ENCODE measurements at regions not wholly inside any gene's neighbourhood (a gene's known extent, or its start where the extent isn't known, plus 50 kb on each side); places are given as distances from the start of the nearest gene placed in this dataset.

DNA sequence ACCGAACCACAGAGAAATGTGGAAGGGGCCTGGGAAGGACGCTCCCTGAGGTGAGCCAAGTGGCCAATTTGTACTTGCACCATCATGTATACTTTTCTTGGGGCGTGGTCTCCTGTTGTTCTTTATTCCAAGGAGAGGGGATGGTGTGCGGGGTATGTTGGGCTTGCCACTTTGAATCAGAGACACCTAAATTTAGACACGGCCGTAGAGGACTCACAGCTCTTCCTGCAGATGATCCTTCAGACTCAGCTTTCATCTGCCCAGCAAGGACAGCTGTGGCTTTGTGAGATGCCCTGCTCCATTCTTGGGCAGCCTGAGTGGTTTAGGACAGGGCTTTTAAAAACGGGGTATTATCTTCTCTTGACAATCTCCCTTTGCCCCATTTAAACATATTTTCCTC is 473.2 kb downstream of the REEP3 start:
- no peak overlapping the region for H3K4me3 ChIP-seq (ENCODE audit: low read depth, low read length)
- DNase-seq (ENCODE audit: low read depth): no peak
- TF ChIP-seq, protein P1, sequence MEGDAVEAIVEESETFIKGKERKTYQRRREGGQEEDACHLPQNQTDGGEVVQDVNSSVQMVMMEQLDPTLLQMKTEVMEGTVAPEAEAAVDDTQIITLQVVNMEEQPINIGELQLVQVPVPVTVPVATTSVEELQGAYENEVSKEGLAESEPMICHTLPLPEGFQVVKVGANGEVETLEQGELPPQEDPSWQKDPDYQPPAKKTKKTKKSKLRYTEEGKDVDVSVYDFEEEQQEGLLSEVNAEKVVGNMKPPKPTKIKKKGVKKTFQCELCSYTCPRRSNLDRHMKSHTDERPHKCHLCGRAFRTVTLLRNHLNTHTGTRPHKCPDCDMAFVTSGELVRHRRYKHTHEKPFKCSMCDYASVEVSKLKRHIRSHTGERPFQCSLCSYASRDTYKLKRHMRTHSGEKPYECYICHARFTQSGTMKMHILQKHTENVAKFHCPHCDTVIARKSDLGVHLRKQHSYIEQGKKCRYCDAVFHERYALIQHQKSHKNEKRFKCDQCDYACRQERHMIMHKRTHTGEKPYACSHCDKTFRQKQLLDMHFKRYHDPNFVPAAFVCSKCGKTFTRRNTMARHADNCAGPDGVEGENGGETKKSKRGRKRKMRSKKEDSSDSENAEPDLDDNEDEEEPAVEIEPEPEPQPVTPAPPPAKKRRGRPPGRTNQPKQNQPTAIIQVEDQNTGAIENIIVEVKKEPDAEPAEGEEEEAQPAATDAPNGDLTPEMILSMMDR (conservative IDR thresholded peaks at IDR 0.05; ENCODE audit: low read depth, low read length): no peak

DNA sequence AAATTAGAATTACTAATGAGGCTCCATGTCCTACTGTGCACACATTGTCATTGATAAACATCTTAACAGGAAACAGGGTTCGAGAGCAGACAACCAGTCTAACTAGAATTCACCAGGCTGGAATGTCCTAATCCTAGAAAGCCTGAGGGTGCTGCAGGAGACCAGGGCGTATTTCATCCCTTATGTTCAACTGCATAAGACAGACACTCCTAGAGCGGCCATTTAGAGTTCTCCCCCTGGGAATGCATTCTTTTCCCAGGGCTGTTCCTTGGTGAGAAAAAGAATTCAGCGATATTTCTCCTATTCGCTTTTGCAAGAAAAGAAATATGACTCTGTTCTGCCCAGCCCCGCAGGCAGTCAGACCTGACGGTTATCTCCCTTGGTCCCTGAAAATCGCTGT is 486.0 kb downstream of the REEP3 start:
- no peak overlapping the region for H3K4me3 ChIP-seq (ENCODE audit: low read depth, low read length)
- no peak for DNase-seq (ENCODE audit: low read depth)
- TF ChIP-seq, protein P1 (conservative IDR thresholded peaks at IDR 0.05; ENCODE audit: low read depth, low read length): no peak

DNA sequence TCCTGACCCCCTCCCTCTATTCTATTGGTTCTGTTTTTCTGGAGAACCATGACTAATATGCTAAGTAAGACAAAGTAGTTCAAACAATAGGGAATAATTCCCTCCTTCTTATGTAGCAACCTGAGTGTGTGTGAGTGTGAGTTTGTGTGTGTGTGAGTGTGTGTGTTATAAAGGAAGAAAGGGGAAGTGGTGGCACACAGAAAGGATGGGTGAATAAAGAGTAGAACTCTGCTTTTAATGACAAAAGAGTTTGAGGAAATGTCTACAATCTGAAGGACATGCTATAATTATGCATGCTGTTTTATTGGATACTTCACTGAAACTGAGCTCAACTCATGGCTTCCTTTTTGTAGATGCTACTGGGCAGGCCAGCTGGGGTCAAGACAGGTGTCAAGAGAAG is 489.5 kb downstream of the REEP3 start:
- DNase-seq (ENCODE audit: low read depth): no peak
- TF ChIP-seq, protein P1 (conservative IDR thresholded peaks at IDR 0.05; ENCODE audit: low read depth, low read length): no peak
- H3K4me3 ChIP-seq (ENCODE audit: low read depth, low read length): no peak overlapping the region

DNA sequence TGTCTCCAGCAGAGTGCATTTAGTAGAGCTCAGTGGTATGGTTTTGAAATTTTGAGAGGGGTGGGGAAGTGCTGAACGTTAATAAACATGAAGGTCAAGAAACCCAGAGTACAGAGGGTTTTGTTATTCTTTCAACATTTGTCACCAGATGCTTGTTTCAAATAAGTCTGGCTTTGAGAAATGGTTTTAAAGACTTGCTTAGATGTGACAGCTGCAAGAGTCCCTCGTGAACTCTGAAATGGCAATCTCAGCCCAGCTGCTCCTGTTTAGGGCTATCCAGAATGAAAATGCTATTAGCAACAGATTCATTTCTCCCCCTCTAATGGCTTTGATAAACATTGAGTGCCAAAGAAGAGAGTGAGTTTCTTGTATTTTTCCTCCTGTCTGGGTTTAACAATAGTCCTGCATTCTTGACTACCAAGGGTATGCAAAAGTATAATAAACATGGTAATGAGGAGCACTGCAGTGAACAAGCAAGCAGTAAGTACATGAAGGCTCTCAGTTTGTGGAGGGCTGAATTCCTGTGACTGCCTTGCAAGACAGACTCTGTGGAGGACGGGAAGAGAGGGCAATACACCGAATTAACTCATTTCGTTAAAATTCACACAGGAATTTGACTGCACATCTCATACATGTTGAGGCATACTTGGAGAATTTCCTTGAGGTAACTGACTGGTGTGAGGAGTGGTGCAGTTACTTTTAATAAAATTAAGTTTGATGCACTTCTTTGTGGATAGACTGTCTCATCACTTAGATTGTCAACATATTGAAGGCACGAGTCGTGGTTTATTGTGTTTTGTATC is 490.9 kb downstream of the REEP3 start:
- DNase-seq (ENCODE audit: low read depth): no peak
- H3K4me3 ChIP-seq (ENCODE audit: low read depth, low read length): no peak overlapping the region
- TF ChIP-seq, protein P1 (conservative IDR thresholded peaks at IDR 0.05; ENCODE audit: low read depth, low read length): no peak

DNA sequence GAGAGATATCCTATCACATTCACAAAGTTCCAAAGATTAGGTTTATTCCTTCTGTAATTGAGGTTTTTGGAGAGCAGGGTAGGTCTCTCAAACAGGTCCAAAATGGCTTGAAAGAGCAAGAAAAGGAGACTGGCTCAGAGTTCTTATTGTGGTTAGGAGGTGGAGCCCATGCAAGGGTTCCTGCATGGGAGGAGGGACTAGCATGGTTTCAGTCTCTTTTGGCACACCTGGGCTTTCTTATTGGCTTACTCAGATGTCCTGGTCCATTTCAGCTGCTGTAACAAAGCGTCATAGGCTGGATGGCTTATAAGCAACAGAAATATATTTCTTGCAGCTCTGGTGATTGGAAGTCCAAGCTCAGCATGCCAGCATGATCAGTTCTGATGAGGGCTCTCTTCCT is 493.1 kb downstream of the REEP3 start:
- TF ChIP-seq, protein P1 (conservative IDR thresholded peaks at IDR 0.05; ENCODE audit: low read depth, low read length): no peak
- H3K4me3 ChIP-seq (ENCODE audit: low read depth, low read length): no peak overlapping the region
- DNase-seq (ENCODE audit: low read depth): no peak

DNA sequence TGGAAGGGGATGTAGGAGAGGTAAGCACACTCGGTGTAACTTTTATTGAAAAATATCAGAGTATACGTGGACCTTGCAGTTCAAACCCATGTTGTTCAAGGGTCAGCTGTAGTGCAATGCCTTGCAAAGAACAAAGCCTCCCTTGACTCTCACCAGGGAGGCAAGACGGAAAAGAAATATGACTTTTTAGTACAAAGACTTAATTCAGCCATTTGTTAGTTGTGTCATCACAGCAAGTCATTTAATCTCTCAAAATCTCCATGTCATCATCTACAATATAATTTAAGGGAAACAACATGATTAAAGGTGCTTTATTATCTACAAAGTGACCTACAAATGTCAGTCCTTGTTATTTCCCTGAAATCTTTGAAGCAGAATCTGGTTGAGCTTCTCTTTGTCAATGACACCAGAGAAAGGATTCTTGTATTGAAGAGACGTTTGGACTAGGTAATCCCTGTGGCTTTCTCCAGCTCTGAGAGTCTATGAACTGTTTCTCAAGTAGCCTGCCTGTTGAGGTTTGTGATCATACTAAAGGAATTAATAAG is 502.8 kb downstream of the REEP3 start:
- DNase-seq (ENCODE audit: low read depth): no peak
- TF ChIP-seq, protein P1 (conservative IDR thresholded peaks at IDR 0.05; ENCODE audit: low read depth, low read length): no peak
- no peak overlapping the region for H3K4me3 ChIP-seq (ENCODE audit: low read depth, low read length)

DNA sequence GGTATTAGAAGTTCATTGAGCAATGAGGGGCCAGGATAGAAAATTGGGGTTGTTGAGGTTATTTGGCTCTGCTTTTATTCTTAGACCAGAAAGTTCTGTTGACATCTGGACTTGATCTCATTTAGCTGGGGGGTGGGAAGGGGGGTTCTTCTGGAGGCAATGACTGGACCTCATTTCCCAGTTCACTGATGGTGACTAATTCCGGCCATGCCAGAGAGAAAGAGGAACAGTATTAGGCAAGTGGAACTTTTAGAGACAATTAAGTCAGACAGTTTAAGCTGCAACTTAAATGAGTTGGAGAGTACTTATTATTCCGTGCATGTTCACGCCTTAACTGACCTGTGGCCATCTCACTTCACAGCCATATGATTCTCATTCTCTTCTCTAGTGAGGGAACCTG is 512.5 kb downstream of the REEP3 start:
- no peak for DNase-seq (ENCODE audit: low read depth)
- TF ChIP-seq, protein P1 (conservative IDR thresholded peaks at IDR 0.05; ENCODE audit: low read depth, low read length): no peak

More for the DNA sequence above, 512.5 kb downstream of the REEP3 start:
- no peak overlapping the region for H3K4me3 ChIP-seq (ENCODE audit: low read depth, low read length)

Data from choroid plexus epithelial cell (primary cell).